G401 (cell line): ENCODE measurements at regions not wholly inside any gene's neighbourhood (a gene's known extent, or its start where the extent isn't known, plus 50 kb on each side); places are given as distances from the start of the nearest gene placed in this dataset.

ENCODE experiments used
- DNase-seq: peaks from one replicate; pipeline ENCODE4 v3.0.0-alpha.2; 2015; ENCODE audit warnings: low spot score
- in situ Hi-C: cut with HindIII; loops from 2 replicates; pipeline ENCODE4 v1.10.0; 2016; ENCODE audit warnings: low sequenced_read_pairs, mixed read lengths

DNA sequence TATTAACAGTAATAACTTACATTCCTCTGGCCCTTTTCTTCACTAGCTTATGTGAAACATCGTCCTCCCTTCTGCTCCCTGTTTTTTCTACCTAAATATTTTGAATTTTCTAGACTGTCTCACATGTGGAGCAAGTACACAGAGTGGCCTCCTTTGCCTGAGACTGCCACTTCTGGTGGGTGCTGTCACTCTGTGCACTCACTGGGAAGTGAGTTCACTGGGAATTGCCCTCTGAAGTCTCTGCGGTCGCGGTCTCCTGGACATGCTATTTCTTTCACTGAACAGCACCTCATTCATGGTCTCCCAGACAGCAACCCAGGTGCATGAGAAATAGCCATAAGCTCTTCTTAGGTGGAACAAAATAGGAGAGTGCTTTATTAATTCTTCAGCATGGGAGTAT lies 1179.7 kb upstream of the ADGRL3 start:
- no peak for DNase-seq
- in situ Hi-C loops, result no loop called here

DNA sequence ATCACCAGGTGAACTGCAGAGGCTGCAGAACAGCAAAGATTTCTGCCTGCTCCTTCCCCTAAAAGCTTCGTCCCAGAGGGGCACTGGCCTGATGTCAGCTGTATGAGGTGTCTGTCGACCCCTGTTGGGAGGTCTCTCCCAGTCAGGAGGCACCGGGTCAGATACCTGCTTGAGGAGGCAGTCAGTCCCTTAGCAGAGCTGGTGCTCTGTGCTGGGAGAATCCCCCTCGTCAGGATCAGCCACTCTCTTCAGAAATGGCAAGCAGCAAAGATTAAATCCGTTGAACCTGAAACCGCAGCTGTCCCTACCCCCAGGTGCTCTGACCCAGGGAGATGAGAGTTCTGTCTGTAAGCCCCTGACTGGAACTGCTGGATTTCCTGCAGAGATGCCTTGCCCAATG lies 1166.3 kb upstream of the ADGRL3 start:
- in situ Hi-C loops, result no loop called here
- DNase-seq, result no peak

DNA sequence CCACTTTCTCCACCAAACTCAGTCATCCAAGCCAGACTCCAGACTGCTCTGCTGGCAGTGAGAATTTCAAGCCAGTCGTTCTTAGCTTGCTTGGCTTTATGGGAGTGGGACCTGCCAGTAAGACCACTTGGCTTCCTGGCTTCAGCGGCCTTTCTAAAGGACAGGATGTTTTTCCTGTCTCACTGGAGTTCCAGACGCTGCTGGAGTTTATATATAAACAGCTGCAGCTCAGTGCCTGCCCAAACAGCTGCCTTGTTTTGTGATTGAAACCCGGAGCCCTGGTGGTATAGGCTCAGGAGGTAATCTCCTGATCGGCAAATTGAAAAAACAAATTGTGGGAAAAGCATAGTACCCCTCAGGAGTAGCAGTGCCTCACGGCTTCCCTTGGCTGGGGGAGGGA lies 1165.8 kb upstream of the ADGRL3 start:
- no peak for DNase-seq
- in situ Hi-C loops, result no loop called here

DNA sequence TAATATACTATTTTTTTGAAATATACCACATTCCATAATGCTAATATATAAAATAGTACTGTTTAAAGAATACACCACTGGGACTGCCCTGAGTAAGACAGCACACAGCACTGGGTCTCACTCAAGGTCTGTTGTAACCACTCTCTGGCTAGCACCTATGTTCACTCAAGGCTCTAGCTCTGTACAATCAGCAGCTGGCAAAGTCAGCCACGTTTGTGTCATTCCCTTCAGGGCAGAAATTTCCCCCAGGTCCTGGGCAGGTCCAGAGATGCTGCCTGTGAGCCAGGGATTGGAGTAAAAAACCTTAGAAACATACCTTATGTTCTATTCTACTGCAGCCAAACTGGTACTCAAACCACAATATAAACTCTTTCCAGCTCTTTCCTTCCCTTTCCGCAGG lies 1160.2 kb upstream of the ADGRL3 start:
- DNase-seq, result no peak
- in situ Hi-C loops, result no loop called here

DNA sequence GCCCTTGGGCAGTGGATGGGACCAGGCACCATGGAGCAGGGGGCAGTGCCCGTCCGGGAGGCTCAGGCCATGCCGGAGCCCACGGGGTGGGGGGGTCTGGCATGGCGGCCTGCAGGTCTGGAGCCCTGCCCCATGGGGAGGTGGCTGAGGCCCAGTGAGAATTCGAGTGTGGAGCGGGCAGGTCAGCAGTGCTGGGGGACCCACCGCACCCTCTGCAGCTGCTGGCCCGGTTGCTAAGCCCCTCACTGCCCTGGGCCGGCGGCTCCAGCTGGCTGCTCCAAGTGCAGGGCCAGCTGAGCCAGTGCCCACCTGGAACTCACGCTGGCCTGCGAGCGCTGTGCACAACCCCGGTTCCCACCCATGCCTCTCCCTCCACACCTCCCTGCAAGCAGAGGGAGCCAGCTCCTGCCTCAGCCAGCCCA lies 1157.9 kb upstream of the ADGRL3 start:
- in situ Hi-C loops, result no loop called here

DNA sequence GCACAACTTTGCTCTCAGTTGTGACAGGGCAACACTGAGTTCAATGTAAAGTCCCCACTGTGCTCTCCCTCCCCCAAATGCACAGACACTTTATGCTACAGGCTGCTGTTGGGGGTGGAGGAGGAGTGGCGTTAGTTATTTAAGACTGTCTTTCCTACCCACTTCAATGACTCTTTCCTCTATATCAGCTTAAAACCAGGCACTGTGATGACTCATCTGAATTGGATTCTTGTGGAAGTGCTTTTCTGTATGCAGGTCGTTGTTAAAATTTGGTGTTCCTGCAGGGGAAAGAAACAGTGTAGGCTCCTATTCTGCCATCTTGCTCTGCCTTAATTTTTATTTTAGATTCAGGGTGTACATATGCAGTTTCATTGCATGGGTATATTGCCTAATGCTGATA lies 1157.2 kb upstream of the ADGRL3 start:
- in situ Hi-C loops, result no loop called here
- no peak for DNase-seq

More for the DNA sequence above, 1157.9 kb upstream of the ADGRL3 start:
- no peak for DNase-seq

DNA sequence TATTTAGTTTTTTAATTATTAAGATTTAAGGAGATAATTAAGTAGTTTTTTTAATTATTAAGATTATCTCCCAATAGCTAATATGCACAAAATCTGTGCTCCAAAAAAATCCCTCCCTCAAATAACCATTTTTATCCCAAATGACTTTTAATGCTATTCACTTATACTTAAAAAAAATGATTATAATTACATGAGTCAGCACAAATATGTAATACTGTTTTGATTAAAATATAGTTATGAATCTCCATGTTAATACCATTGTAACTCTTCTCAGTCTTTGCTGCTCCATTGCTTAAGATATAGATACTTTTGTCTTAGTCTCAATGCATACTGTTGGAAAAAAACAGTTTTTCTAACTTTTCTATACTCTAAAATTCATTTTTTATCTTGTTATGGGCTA lies 1121.1 kb upstream of the ADGRL3 start:
- DNase-seq, result no peak
- in situ Hi-C loops, result no loop called here

DNA sequence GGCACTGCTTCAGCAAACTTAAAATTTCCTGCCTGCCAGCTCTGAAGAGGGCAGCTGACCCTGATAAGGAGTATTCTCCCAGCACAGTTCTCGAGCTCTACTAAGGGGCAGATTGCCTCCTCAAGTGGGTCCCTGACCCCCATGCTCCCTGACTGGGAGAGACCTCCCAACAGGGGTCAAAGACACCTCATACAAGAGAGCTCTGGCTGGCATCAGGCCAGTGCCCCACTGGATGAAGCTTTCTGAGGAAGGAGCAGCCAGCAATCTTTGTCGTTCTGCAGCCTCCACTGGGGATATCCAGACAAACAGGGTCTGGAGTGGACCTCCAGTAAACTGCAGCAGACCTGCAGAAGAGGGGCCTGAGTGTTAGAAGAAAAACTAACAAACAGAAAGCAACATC lies 1118.3 kb upstream of the ADGRL3 start:
- no peak for DNase-seq
- in situ Hi-C loops, result no loop called here

DNA sequence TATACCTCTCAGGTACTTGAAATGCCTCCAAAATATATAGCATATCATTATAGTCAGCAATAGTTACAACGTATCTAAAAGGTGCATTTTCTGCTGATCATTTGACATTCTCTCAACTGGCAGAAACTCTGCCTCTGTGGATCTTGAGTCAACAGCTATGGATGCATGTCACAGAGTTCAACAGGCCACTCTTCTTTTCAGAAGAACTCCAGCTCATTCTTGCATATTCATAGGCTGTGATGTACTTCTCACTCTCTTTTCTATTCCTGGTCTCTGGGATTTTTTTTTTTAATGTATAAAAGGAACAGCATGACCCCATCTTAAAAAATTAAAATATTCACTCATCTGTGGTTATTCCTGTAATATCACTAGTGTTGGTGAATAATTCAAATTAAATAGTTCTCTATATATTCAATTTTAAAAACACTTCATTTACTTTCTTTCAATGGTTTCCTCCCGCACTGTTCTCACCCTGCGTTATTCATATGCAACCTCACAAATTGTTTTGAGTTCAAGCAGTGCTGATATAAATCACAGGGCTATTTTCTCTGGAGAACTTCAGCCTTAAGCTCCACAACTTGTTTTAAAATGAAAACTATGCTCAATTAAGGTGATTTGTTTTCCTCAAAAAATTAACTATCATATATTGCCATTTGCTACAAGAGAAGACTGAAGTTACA lies 1111.2 kb upstream of the ADGRL3 start:
- no peak for DNase-seq
- in situ Hi-C loops, result no loop called here

DNA sequence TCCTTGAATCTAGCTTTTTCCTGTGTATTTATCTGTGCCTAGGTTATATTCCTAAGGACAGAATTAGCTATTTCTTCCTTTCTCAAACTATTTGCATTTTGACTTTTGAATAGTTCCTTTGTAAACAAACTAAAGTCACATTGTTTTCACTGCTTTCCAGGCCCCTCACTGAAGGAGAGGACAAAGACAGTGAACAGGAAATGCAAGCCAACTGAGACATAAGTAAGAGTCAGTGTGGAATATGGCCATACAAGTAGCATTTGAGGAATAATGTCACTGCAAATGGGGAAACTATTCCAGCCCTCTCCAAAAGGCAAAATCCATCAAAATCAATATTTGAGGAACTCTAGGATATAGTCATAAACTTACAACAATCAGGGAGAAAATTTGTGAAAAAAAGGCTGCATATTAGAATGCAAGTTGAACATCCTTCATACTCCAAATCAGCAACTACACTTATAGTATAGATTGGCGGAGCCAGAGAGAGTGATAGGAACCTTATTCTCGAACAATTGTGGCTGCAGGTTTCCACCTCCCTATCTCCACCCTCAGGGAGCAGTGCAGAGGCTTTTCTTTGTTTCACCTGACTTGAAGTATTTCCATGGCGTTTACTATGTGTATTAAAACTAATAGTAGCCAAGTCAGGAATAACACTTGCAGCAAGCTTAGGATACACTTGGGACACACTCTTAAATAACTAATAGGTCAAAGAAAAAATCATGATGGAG lies 1110.4 kb upstream of the ADGRL3 start:
- in situ Hi-C loops, result no loop called here
- DNase-seq, result no peak

DNA sequence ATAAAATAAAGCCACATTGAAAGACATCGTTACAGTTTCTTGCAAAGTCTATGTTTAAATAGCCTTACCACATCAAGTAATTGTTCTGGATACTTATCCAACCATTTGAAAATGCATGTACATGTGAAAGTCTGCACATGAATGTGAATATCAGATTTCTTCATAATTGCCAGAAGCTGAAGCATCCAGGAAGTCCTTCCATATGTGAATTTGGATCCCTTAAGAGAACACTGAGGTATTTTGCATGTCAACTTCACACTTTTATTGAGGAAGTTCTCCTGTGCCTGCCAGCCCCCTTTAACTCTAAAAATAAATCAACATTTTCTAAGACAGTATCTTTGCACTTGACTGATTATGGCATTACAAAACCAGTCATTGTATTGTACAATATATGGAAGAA lies 1103.5 kb upstream of the ADGRL3 start:
- DNase-seq, result no peak
- in situ Hi-C loops, result no loop called here

DNA sequence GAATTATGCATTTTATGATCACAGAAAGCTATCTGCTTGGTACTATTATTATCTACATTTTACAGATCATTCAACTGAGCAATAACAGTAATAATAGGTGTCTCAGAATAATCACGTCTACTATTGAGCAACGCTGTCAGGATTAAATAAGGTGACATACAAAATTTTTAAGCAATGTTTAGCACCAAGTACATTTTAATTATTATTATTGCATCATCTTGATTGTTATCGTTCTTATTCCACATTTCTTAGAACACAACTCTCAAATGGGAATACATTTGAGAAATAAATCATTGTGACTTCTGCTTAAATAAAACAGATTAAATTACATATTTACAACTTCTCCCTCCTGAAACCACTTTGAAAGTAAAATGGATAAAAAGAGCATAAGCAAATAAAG lies 1083.5 kb upstream of the ADGRL3 start:
- DNase-seq, result no peak
- in situ Hi-C loops, result no loop called here

DNA sequence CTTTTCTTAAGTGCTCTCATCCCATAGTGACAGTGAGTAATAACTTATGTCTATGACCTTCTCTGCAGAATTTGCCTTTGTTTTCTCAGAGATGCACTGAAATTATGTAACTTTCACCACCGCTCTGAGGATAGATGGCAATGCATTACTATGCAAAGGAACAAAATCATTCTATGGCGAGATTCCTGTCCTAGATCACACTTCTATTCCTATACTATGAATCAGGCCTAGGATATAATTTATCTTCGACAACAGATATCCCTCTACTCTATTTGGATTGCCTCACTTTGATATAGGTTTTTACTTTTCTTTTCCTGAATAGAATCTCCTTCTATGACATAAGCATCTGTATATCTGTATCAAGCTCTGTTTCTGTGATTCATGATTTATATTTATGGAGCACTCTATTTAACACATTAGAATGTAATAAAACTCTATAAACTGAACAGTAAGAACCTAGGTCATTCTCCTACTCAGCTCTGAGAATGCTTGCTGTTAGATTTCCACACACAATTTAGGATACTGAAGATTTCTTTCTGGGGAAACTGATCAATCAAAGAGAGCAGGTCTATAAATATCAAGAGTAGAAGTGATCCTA lies 1082.3 kb upstream of the ADGRL3 start:
- no peak for DNase-seq
- in situ Hi-C loops, result no loop called here

DNA sequence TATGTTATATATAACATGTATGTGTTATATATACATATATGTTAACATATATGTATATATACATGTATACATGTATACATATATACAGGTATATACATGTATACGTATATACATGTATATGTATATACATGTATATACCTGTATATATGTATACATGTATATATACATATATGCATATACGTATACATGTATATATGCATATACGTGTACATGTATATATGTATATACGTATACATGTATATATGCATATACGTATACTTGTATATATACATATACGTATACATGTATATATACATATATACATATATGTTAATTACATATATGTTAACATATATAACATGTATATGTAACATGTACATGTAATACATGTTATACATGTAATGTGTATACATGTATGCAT lies 1077.3 kb upstream of the ADGRL3 start:
- in situ Hi-C loops, result no loop called here

DNA sequence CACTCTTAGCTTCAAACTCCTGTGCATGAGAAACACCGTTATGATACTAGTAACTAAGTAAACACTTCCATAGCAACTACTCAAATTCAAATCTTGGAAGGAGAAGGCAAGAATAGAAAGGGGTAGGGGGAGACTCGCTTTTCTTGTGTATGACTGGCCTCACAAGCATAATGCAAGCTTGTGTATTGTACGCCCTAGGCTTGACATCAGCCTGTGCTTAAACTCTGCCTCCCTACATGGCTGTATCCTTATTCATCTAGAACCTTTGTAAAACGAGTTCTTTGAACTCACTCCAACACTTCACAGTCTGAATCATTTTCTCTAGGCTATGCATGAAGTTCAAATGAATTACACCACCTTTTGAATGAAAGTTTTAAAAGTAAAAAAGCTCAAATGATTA lies 1071.2 kb upstream of the ADGRL3 start:
- no peak for DNase-seq
- in situ Hi-C loops, result no loop called here

More for the DNA sequence above, 1077.3 kb upstream of the ADGRL3 start:
- no peak for DNase-seq

DNA sequence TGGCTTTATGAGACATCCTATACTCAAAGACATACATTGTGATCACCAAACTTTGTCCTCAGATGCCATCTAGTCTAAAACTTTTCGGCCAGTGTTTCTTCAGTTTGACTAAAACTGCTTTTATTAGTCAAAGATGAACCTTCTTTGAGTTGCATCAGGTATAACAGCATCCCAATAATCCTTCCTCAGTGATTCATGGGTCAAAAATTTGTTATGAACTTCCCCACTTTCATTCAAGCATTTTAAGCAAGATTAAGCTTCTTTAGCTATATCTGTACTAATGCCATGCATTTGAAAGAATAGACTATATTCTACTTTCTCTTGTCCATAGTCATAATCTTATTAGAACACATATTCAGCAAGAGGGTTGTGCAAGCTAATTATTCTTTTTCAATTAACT lies 1070.4 kb upstream of the ADGRL3 start:
- in situ Hi-C loops, result no loop called here
- no peak for DNase-seq

DNA sequence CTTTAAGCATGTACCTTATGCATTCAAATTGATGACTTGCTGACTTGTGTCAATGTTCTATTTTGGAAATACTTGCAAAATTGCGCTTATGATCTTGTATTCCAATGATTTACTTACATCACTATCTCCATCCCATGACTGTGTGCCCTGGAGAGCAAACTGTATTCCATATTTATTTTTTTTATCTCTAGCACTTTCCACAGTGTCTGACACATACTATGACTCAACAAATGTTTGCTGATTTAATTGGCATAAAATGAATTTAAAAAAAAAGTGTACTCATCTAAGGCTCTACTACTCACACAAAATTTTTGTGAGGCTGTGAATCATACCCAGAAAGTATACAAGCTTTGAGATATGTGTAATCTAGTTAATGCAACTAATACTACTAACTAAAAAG lies 1066.8 kb upstream of the ADGRL3 start:
- in situ Hi-C loops, result no loop called here
- no peak for DNase-seq

DNA sequence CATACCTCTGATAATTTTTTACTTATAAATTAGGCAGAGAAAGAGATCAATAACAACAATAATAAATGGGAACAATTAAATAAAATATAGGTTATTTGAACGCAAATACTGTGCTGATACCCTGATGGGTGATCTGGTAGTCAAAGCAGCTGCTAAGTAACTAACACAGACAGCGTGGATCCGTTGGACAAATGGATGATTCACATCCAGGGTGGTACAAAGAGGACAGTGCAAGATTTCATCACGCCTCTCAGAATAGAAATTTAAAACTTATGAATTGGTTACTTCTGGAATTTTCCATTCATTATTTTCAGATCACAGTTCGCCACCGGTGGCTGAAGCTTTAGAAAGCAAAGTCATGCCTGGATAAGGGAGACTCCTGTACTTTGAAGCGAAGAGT lies 1066.0 kb upstream of the ADGRL3 start:
- DNase-seq, result no peak
- in situ Hi-C loops, result no loop called here

DNA sequence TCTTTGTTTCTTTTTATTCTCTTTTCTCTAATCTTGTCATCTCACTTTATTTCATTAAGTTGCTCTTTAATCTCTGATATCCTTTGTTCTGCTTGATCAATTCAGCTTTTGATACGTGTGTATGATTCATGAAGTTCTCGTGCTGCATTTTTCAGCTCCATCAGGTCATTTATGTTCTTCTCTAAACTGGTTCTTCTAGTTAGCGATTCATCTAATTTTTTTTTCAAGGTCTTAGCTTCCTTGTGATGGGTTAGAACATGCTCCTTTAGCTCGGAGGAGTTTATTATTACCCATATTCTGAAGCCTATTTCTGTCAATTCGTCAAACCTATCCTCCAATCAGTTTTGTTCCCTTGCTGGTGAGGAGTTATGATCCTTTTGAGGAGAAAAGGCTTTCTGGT lies 1045.0 kb upstream of the ADGRL3 start:
- in situ Hi-C loops, result no loop called here
- no peak for DNase-seq

DNA sequence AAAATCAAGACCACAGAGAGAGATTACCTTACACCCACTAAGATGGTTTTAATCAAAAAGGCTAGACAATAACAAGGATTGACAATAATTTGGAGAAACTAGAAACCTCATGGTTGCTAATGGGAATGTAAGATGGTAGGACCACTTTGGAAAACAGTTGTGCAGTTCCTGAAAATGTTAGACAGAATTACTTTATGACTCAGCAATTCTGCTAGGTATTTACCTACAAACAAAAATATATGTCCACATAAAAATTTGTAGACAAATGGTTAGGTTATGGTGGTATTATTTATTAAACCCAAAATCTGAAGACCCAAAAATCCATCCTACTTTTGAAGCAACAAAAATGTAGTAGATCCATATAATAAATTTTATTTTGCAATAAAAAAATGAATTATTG lies 1027.0 kb upstream of the ADGRL3 start:
- DNase-seq, result no peak
- in situ Hi-C loops, result no loop called here

DNA sequence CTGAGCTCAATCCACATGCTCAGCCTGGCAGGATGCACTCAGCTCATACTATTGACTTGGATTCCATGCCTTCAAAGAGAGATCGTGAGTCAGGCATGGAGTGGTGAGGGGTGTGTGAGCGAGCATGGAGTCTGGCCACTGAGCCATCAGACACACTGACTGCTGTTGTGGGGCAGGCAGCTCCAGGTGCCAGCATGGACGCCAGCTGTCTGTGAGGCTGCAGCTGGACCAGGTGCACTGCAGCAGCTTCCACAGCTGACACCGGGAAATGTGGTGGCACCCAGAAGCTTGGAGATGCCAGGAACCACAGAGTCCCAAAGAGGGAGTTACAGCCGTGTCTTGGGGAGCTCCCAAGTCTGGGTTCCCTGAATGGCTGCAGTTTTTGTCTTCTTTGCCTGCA lies 1026.4 kb upstream of the ADGRL3 start:
- no peak for DNase-seq
- in situ Hi-C loops, result no loop called here
